NCI-H146 (cell line): ENCODE measurements at regions not wholly inside any gene's neighbourhood (a gene's known extent, or its start where the extent isn't known, plus 50 kb on each side); places are given as distances from the start of the nearest gene placed in this dataset.

Experiments
- DNase-seq: peaks from one replicate; lab custom pipeline; 2025; lab: John Stamatoyannopoulos, UW

GRCh38 chr22:48883211-48883960, 944.3 kb downstream of the BRD1 start:
- DNase-seq: no peak

- DNase-seq: no peak
Measured at GRCh38 chr22:48882636-48883200, 945.0 kb downstream of the BRD1 start.

DNA sequence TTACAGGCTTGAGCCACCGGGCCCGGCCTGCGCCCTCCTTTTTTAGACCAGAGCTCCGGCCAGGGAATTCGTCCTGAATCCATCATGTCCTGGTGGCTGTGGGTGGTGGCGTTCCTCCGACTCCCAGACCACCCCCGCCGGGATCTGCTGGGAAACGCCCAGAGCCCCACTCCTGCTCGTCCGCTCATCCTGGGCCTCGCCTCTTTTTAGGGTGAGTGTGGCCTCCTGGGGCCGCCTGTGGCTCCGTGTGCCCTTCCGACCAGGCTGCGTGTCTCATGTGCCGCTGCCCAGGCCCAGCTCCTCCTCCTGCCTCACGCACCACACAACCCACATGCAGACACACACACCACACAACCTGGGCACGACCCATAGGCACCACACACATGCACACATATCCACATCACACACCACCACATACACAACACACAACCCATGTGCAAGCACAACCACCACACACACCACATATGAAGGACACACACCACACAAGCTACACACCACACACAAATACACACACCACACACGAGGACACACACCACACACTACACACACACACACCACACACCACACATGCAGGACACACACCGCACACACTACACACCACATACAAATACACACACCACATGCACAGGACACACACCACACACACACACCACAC, 946.2 kb downstream of the BRD1 start:
- DNase-seq: no peak

GRCh38 chr22:48880749-48881148, 946.9 kb downstream of the BRD1 start:
- DNase-seq: no peak

- no peak for DNase-seq
Measured at GRCh38 chr22:48876951-48877350, 950.7 kb downstream of the BRD1 start.

DNA sequence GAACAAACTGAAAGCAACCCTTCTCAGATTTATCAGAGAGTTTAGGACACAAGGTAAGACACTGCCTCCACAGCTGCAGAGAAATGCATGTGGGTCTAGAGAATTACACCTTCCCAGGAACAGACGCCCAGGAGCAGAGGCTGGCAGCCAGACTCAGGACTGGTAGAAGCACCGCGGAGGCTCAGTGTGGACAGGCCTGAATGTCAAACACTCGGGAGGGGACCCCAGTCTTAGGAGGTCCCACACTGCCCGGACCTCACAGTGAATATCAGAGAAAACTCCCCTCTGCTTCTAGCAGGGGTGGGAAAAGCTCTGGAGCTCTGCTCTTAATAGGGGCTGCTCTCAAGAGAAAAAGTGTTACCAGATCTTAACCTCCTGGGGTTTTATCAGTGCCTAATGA, 952.7 kb downstream of the BRD1 start:
- DNase-seq: no peak

DNA sequence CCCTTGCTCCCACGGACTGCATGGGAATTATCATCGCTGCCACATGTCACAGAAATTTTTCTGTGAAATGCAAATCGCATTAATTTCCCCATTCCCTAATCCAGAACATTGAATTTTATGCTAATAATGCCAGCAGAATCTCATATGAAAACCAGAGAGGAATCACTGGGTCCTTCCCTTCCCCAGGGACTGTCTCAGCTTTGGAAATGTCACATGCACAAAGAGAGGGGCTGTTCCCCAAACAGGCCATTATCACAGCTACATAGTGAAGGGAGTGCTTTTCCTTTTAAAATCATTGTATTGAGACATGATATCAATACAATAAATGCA, 954.5 kb downstream of the BRD1 start:
- DNase-seq: no peak

DNA sequence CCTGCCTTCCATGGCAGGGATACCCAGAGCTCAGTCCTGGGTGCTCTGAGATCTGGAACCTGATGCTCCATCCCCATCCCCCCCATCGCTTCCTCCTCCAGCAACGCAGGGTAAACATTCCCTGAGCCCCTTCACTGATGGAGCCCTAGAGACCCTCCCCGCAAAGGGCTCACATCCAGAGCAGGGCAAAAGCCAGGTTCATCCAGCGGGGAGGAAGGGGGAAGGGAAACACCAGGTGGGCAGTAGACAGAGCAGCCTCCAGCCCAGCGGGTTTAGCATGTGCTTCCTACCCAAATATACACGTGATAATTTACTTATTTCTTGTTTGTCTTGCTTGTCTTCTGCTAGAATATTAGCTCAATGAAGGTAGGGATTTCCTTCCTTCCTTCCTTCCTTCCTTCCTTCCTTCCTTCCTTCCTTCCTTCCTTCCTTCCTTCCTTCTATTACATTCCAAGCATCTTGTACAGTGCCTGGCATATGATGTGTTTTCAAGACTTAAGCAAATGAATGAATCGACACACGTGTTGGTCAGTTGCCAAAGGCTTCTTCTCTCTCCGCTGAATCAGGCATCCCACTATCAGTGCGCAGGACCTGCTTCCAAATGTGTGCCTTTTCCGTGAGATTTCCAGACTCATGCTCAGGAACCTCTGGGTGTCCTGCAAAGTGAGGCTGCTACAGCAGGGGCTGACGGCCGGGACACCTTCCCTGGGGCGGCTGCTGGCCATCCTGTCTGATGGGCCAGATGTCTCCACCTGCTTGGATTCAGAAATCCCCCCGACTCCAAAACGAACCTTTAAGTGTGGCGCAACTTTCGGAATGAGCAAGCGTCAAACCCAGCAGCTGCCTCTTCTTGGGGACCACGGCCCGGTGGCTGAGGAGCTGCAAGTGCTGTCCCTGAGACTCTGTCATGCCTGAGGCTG, 955.1 kb downstream of the BRD1 start:
- DNase-seq: no peak

DNA sequence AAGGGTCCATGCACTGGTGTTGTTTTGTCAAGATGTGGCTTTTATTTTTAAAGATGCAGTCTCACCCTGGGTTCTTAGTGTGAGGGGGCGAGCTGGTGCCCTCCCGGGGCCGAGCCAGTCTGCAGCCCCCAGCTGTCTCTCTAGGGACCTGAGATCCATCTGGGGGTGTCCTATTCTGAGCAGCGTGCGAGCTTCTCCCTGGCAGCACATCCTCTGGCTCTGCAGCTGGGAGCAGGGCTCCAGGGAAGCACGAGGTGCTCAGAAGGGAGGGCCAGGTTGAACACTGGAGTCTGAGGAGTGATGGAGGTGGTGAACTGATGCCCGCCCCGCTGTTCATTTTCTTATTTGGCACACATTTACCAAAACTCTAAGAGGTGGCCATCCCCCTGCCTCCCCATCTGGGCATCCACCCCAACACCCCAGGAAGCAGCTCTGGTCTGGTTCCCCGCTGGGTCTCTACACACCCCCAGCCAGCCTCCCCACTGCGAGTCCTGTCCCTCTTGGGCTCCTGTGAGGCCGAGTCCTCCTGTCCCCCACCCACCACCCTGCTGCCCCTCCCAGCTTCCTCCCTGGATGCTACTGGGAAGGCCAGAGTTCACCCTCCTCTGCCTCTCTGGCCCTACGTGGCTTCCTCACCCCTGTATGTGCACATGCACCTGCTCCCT, 956.4 kb downstream of the BRD1 start:
- no peak for DNase-seq

GRCh38 chr22:48870436-48870835, 957.2 kb downstream of the BRD1 start:
- no peak for DNase-seq

DNA sequence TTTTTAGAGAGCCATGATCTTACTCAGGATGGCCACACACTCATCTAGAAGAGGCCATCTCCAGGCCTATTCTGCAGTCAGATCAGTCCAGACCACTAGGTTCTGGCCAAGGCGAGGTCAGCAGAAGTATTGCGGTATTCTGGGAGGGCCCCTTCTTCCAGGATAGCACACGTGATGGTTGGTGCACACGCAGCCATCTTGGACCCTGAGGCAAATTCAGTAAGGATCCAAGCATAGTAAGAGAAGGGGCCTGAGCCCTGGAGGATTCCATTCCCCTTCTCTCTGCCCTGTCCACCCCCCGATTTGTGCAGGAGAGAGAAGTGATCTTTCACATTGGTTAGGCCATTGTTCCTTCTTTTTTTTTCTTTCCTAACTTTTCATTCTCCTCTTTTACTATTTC, 957.9 kb downstream of the BRD1 start:
- no peak for DNase-seq

- no peak for DNase-seq
Measured at GRCh38 chr22:48869161-48869560, 958.5 kb downstream of the BRD1 start.

DNA sequence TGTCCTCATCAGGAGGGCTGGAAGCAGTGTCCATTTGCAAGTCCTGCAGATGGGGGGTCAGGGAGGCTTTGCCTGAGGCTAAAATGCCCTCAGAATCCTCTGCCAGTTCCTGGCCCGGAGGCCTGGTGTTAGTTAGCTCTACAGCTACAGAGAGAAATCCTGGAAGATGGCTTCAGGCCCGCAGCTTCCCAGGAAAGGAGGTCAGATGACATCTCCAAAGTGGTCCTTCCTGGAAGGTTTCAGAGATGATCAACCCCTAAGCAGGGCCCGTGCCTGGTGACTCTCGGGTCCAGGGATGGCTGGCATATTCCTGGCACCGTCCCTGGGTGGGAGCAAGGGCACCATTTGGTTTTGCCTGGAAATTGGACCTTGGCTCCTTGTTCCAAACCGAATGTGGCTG, 959.1 kb downstream of the BRD1 start:
- DNase-seq: peak; percentile 45

DNA sequence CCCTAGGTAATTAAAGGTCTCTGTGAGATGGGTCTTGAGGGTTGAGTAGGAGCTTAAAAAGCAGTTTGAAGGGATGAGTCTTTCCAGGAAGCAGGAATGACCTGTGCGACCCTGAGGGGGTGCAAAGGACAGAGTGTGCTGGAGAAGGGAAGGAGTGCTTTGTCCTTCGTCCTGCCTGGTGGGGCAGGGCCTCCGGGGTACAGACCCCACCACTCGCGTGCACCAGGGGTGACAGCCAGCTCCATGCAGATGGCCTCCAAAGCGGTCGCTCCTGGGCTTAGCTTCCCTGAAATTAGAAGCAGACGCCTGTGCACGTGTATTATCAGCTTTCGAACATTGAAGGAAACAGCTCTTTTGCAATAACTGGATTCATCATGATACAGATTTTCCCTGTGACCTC, 959.8 kb downstream of the BRD1 start:
- DNase-seq: no peak

DNA sequence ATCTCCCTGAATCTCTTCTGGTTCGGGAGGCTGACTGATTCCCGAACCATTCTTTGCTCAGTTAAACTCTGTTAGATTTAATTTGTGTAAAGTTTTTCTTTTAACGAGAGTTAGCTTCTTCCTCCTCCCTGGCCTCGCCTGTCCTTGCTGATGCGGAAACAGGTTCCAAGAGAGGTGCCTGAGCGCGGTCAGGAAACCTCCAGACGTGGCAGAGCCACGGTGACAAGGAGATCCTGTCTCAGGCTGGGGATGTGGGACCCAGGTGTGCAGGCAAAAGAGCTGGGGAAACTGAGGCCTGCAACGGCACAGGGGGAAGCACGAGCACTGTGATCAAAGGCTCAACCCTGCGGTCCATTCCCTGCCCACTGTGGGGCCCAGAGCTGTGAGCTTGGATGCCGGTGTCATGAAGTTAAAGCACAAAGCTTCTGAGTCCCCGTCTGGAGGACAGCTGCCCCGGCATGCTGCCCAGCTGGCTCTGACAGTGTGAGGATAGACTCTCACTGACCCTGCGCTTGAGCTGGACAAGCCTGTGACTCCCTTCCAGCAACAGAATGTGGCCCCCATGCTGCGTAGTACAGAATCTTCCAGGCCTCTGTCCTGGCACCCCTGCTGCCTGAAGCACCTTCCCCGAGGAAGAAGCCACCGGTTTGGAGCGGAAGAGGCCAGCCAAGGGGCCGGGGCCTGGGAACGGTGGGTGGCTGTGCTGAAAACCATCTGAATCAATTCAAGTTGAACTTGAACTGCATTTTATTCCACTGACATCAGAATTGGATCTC, 960.6 kb downstream of the BRD1 start:
- DNase-seq: no peak

- no peak for DNase-seq
Measured at GRCh38 chr22:48864748-48865147, 962.9 kb downstream of the BRD1 start.

DNA sequence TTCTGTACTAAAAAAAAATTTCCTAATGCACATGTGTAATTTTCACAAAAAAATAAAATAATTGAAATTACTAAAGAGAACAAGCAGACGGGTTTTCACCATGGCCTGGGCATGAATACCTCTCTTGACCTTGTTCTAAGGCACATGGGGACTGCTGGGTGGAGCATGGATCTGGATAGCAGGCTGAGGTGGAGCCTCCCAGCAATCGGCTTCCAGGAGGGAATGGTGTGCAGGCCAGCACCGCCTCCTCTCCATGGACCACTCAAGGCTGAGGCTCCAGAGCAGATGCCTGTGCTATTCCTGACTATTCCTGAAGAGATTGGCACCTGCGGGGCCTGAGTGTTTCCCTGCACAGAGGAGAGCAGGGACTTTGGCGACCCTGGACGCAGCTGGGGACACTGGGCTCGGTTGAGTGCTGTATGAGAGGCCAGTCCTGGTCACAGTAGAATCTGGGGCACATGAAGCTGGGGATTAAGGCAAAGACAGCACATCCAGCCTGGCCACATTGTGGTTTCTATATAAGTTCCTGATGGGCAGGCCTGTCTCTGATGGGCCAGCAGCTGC, 963.6 kb downstream of the BRD1 start:
- DNase-seq: no peak

GRCh38 chr22:48860557-48860956, 967.1 kb downstream of the BRD1 start:
- no peak for DNase-seq

GRCh38 chr22:48858856-48859255, 968.8 kb downstream of the BRD1 start:
- no peak for DNase-seq

- DNase-seq: no peak
Measured at GRCh38 chr22:48858121-48858520, 969.6 kb downstream of the BRD1 start.
